Neural crest cell (in vitro differentiated cells): ENCODE measurements at regions not wholly inside any gene's neighbourhood (a gene's known extent, or its start where the extent isn't known, plus 50 kb on each side); places are given as distances from the start of the nearest gene placed in this dataset.

ENCODE experiments used
- DNase-seq: peaks from one replicate; pipeline ENCODE4 v3.0.0; 2021; ENCODE audit warnings: low read depth, mixed read lengths, low spot score
- H3K27ac Mint-ChIP-seq: one replicate; pipeline ENCODE4 v1.8.0; 2021; ENCODE audit warnings: mild to moderate bottlenecking, mixed read lengths; ENCODE audit not compliant: unreplicated experiment
- H3K27me3 Mint-ChIP-seq: 2 replicates; pipeline ENCODE4 v1.8.0; 2021; ENCODE audit warnings: low read depth, mild to moderate bottlenecking, mixed read lengths
- H3K36me3 Mint-ChIP-seq: 2 replicates; pipeline ENCODE4 v1.8.0; 2021; ENCODE audit warnings: low read depth, mild to moderate bottlenecking, mixed read lengths
- H3K4me1 Mint-ChIP-seq: 2 replicates; pipeline ENCODE4 v1.8.0; 2021; ENCODE audit warnings: mixed read lengths
- H3K4me3 Mint-ChIP-seq: one replicate; pipeline ENCODE4 v1.8.0; 2021; ENCODE audit warnings: mild to moderate bottlenecking, mixed read lengths
- H3K9me3 Mint-ChIP-seq: 2 replicates; pipeline ENCODE4 v1.8.0; 2021; ENCODE audit warnings: mixed read lengths
- TF ChIP-seq, protein P1 (sequence below): fragments of 200-600 bp; sonication (generic); conservative IDR thresholded peaks from 2 replicates; pipeline ENCODE4 v1.5.0; 2021; ENCODE audit warnings: antibody characterized with exemption, mild to moderate bottlenecking

DNA sequence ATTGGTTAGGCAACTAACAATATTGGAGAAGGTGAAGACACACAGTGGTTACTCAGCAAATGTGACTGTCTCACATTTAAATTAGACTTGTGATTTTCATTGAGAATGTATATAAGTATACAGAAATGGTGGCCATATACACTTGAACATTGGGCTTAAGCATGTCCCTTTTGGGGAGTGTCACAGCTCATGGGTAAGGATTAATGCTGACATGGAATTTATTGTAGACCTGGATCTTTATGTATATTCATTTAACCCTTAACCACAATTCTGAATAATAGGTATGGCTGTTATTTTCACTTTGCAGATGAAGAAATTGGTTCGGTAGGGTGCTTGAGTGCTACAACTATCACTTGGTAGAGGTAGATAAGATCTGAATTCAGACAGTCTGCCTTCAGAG, 95.5 kb upstream of the WDFY3 start:
- no peaks in the 10 kb centered on the region for H3K36me3 Mint-ChIP-seq
- H3K9me3 Mint-ChIP-seq = no peaks in the 10 kb centered on the region
- H3K27me3 Mint-ChIP-seq = no peaks in the 10 kb centered on the region
- H3K27ac Mint-ChIP-seq = no peak overlapping the region
- H3K4me3 Mint-ChIP-seq = no peak overlapping the region
- no peaks in the 10 kb centered on the region for H3K4me1 Mint-ChIP-seq
- no peak for DNase-seq
- TF ChIP-seq, protein P1, sequence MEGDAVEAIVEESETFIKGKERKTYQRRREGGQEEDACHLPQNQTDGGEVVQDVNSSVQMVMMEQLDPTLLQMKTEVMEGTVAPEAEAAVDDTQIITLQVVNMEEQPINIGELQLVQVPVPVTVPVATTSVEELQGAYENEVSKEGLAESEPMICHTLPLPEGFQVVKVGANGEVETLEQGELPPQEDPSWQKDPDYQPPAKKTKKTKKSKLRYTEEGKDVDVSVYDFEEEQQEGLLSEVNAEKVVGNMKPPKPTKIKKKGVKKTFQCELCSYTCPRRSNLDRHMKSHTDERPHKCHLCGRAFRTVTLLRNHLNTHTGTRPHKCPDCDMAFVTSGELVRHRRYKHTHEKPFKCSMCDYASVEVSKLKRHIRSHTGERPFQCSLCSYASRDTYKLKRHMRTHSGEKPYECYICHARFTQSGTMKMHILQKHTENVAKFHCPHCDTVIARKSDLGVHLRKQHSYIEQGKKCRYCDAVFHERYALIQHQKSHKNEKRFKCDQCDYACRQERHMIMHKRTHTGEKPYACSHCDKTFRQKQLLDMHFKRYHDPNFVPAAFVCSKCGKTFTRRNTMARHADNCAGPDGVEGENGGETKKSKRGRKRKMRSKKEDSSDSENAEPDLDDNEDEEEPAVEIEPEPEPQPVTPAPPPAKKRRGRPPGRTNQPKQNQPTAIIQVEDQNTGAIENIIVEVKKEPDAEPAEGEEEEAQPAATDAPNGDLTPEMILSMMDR = no peak

DNA sequence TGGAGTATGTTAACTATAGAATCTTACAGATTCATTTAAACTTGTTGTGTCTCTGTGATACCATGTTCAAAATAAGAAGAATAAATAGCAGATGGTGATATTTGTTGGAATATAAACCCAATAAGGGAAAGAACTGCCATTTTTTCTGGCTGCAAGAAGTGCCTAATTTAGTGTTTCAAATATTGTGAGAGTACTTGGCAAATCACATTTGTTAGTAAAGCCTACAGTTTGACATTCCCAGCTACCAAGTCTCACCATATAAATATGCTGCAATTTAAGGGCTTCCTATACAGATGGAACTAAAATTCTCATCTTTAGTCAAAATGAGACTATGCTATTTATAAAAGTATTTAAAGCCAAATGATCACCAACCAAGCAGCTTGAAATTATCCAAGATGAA, 96.0 kb upstream of the WDFY3 start:
- DNase-seq = no peak
- Mint-ChIP-seq H3K27me3 (no peaks in the 10 kb centered on the region), H3K36me3 (no peaks in the 10 kb centered on the region), H3K4me1 (no peaks in the 10 kb centered on the region), H3K27ac (no peak overlapping the region), H3K4me3 (no peak overlapping the region), H3K9me3 (no peaks in the 10 kb centered on the region)
- TF ChIP-seq, protein P1 = no peak

DNA sequence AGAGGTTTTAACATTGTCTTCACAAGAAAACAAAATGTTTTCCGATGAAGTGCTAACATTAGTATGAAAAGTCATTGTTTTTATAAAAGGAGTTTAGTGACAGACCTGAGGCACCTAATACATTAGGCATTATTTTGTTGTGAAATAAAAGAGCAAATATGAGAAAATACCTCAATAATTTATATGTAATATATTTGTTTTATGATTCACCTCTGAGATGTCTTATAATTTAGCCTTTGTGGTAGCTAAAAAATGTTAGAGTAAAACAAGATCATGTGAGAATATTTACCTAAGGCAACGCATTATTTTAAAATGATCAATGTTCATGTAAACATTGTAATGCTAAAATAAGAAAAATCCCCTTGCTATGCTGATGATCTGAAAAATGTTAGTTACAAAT, 100.9 kb upstream of the WDFY3 start:
- Mint-ChIP-seq H3K4me1 (no peaks in the 10 kb centered on the region), H3K27me3 (no peaks in the 10 kb centered on the region), H3K36me3 (no peaks in the 10 kb centered on the region), H3K4me3 (no peak overlapping the region), H3K27ac (no peak overlapping the region), H3K9me3 (peaks cover 8% of the 10 kb centered on the region)
- no peak for DNase-seq
- TF ChIP-seq, protein P1 = no peak

DNA sequence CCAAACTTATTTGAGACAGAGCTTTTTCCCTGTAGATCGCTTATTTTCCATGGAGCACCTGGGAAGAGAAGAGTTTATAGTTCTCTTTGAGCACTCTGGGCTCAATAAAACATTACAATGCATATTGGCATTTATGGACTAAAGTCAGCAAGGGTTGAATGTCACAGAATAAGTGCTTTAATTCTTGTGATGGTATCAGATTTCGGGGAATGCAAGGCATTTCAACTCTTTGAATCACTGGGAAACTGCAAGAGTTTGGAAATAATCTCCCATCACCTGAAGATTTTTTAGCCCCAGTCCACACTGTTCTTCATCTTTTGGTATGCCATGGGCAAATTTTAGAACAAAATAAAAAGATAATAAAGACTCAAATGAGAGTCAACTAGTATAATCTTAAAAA, 111.5 kb upstream of the WDFY3 start:
- no peaks in the 10 kb centered on the region for H3K9me3 Mint-ChIP-seq
- H3K27me3 Mint-ChIP-seq = no peaks in the 10 kb centered on the region
- H3K27ac Mint-ChIP-seq = no peak overlapping the region
- H3K36me3 Mint-ChIP-seq = no peaks in the 10 kb centered on the region
- TF ChIP-seq, protein P1 = no peak
- no peak overlapping the region for H3K4me3 Mint-ChIP-seq
- H3K4me1 Mint-ChIP-seq = no peaks in the 10 kb centered on the region
- DNase-seq = no peak

DNA sequence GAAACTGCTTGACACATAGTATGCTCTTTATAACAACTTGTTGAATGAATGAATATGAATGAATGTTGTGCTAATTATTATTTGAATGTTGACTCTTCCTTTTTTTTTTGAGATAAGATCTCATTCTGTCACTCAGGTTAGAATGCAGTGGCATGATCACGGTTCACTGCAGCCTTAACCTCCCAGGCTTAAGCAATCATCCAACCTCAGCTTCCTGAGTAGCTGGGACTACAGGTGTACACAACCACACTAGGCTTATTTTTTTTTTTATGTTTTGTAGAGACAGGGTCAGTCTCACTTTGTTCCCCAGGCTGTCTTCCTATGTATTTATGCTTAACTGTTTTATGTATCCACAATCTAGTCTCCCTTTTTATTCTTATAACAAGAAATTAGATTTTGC, 114.7 kb upstream of the WDFY3 start:
- H3K27me3 Mint-ChIP-seq = no peaks in the 10 kb centered on the region
- no peaks in the 10 kb centered on the region for H3K4me1 Mint-ChIP-seq
- DNase-seq = no peak
- H3K36me3 Mint-ChIP-seq = no peaks in the 10 kb centered on the region
- TF ChIP-seq, protein P1 = no peak
- H3K27ac Mint-ChIP-seq = no peak overlapping the region
- H3K9me3 Mint-ChIP-seq = no peaks in the 10 kb centered on the region
- H3K4me3 Mint-ChIP-seq = no peak overlapping the region
